ENCODE measurements at regions not wholly inside any gene's neighbourhood (a gene's known extent, or its start where the extent isn't known, plus 50 kb on each side); places are given as distances from the start of the nearest gene placed in this dataset.

- 2% methylated on average over 6 of the region's 10 CpGs for WGBS (ENCODE audit: low lambda C conversion rate)
- CTCF ChIA-PET: no interaction called here
Measured at GRCh38 chr5:2909035-2909434, 157.6 kb upstream of the IRX2 start.

More at GRCh38 chr5:2909035-2909434, 157.6 kb upstream of the IRX2 start:
- H3F3A ChIP-seq (replicated peaks; ENCODE audit: insufficient read depth): no peaks in the 10 kb centered on the region
- no peaks in the 10 kb centered on the region for H3K36me3 ChIP-seq (replicated peaks in 1 of 2; ENCODE audit: control insufficient read depth in 1 of 2, insufficient read depth in 2 of 2, low read length in 1 of 2)
- no peaks in the 10 kb centered on the region for H3K4me1 ChIP-seq (ENCODE audit: control insufficient read depth in 1 of 2, insufficient read depth in 2 of 2, low read depth in 1 of 2, low read length in 1 of 2)
- H3K9me3 ChIP-seq: no peaks in the 10 kb centered on the region
- POLR2A ChIA-PET: no interaction called here
- H3K27ac ChIP-seq (ENCODE audit: low read depth in 2 of 2, low read length in 1 of 2): no peak overlapping the region
- H3K27me3 ChIP-seq (ENCODE audit: insufficient read depth): no peaks in the 10 kb centered on the region
- H3K4me2 ChIP-seq: no peak overlapping the region
- TF ChIP-seq GATA2 (CRISPR knock-in tag; IDR thresholded peaks at IDR 0.05): no peak
- no peak for TF ChIP-seq ZBTB33 (IDR thresholded peaks at IDR 0.05; ENCODE audit: borderline replicate concordance, low read depth)
- TF ChIP-seq TCF12 (IDR thresholded peaks at IDR 0.05): no peak
- no peak for TF ChIP-seq MEF2A (IDR thresholded peaks at IDR 0.05; ENCODE audit: borderline replicate concordance, low read depth)
- no peak for TF ChIP-seq RXRA (IDR thresholded peaks at IDR 0.05; ENCODE audit: borderline replicate concordance, low read depth)
- TF ChIP-seq SMC3 (IDR thresholded peaks at IDR 0.05; ENCODE audit: low read depth, low read length): no peak
- no peak for TF ChIP-seq JUND (IDR thresholded peaks at IDR 0.05)
- TF ChIP-seq MAX (IDR thresholded peaks at IDR 0.05; ENCODE audit: low read depth): no peak
- no peak for TF ChIP-seq REST (IDR thresholded peaks at IDR 0.05; ENCODE audit: low read depth, low read length)
- TF ChIP-seq, protein P1, sequence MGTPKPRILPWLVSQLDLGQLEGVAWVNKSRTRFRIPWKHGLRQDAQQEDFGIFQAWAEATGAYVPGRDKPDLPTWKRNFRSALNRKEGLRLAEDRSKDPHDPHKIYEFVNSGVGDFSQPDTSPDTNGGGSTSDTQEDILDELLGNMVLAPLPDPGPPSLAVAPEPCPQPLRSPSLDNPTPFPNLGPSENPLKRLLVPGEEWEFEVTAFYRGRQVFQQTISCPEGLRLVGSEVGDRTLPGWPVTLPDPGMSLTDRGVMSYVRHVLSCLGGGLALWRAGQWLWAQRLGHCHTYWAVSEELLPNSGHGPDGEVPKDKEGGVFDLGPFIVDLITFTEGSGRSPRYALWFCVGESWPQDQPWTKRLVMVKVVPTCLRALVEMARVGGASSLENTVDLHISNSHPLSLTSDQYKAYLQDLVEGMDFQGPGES (IDR thresholded peaks at IDR 0.05; ENCODE audit: low read depth, low read length): no peak
- no peak for TF ChIP-seq POLR2AphosphoS5 (IDR thresholded peaks at IDR 0.05; ENCODE audit: low read depth, low read length)
- TF ChIP-seq USF1 (IDR thresholded peaks at IDR 0.05; ENCODE audit: borderline replicate concordance, low read depth): no peak
- H3K9ac ChIP-seq: no peak overlapping the region
- no peak overlapping the region for H2AFZ ChIP-seq (ENCODE audit: low read depth)
- H4K20me1 ChIP-seq (ENCODE audit: insufficient read depth): no peaks in the 10 kb centered on the region
- no peaks in the 10 kb centered on the region for H3K79me2 ChIP-seq (ENCODE audit: insufficient read depth)
- no peak for DNase-seq
- H3K4me3 ChIP-seq (ENCODE audit: low read depth in 2 of 2, low read length in 1 of 2): no peak overlapping the region
- H3K9me2 ChIP-seq: no peaks in the 10 kb centered on the region
